Fibroblast of lung (primary cell): ENCODE measurements at regions not wholly inside any gene's neighbourhood (a gene's known extent, or its start where the extent isn't known, plus 50 kb on each side); places are given as distances from the start of the nearest gene placed in this dataset.

ENCODE experiments used
- EZH2 ChIP-seq: IDR thresholded peaks from 2 replicates; pipeline ENCODE4 v1.5.1; 2012; ENCODE audit warnings: low read length, control low read depth, mild to moderate bottlenecking; ENCODE audit errors: missing control alignments
- TF ChIP-seq, protein P1 (sequence below), 2 donors: IDR thresholded peaks in 1 of 2; conservative IDR thresholded peaks in 1 of 2; 1 replicate in 1 of 2; 2 replicates in 1 of 2; pipeline ENCODE4 v1.5.1; 2011 to 2012; ENCODE audit warnings: low read length in 2 of 2, control low read depth in 1 of 2, inconsistent platforms in 1 of 2, low read depth in 1 of 2, mild to moderate bottlenecking in 1 of 2

DNA sequence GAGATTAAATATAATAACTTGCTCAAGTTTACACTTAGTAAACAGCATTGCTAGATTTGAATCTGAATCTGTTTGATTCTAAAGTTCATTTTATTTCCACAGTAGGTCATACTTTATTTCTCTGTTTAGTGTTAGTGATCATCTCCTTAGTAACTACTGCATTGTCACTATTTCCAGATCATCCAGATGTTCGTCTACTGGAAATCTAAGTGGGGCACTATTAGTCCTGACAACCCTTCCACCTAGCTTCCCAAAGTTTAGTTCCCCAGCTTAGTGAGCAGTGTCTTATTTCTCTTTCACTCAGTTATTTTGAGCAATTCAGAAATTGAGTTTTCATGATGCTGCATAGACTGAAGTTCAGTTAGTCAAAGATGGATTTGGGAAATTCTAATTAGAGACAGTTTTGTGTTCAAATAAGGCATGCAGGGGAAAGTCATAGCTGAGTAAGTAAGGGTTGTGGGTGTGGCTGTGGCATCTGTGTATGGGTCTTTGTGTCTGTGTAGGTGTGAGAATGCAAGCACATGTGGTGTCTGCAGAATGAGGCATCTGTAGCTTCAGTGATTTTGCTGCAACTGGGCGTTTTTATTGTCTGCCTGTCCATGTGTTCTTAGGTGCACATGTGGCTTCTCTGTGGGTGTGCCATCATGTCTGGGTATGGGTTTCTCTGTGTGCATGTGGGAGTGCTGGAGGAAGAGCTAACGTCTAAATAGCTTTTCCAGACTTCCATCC lies 107.3 kb downstream of the NTMT2 start:
- TF ChIP-seq EZH2 = no peak
- TF ChIP-seq, protein P1, sequence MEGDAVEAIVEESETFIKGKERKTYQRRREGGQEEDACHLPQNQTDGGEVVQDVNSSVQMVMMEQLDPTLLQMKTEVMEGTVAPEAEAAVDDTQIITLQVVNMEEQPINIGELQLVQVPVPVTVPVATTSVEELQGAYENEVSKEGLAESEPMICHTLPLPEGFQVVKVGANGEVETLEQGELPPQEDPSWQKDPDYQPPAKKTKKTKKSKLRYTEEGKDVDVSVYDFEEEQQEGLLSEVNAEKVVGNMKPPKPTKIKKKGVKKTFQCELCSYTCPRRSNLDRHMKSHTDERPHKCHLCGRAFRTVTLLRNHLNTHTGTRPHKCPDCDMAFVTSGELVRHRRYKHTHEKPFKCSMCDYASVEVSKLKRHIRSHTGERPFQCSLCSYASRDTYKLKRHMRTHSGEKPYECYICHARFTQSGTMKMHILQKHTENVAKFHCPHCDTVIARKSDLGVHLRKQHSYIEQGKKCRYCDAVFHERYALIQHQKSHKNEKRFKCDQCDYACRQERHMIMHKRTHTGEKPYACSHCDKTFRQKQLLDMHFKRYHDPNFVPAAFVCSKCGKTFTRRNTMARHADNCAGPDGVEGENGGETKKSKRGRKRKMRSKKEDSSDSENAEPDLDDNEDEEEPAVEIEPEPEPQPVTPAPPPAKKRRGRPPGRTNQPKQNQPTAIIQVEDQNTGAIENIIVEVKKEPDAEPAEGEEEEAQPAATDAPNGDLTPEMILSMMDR (conservative IDR thresholded peaks at IDR 0.05 in 1 of 2, IDR thresholded peaks at IDR 0.05 in 1 of 2; ENCODE audit: low read depth in 1 of 2, low read length in 2 of 2) = no peak
